Skeletal muscle tissue (tissue), 3 donors: ENCODE measurements at regions not wholly inside any gene's neighbourhood (a gene's known extent, or its start where the extent isn't known, plus 50 kb on each side); places are given as distances from the start of the nearest gene placed in this dataset.
"Not testable (repeated sequence)": the region's sequence is repeated elsewhere in the genome, so short reads cannot be mapped to it uniquely, and the experiment has no call there.

Experiments
- H3K27ac ChIP-seq: one replicate; pipeline ENCODE4 v1.7.0; 2013; ENCODE audit warnings: mild to moderate bottlenecking, low read depth, low read length, inconsistent platforms
- H3K27me3 ChIP-seq, 3 donors: one replicate each; pipeline ENCODE4 v1.7.0; 2013; ENCODE audit warnings: low read length in 3 of 3; ENCODE audit not compliant: control insufficient read depth in 3 of 3, insufficient read depth in 3 of 3
- H3K36me3 ChIP-seq, 3 donors: one replicate each; pipeline ENCODE4 v1.7.0; 2013; ENCODE audit warnings: low read length in 3 of 3; ENCODE audit not compliant: control insufficient read depth in 3 of 3, insufficient read depth in 3 of 3
- H3K4me1 ChIP-seq, 3 donors: one replicate each; pipeline ENCODE4 v1.7.0; 2013; ENCODE audit warnings: low read length in 3 of 3, mild to moderate bottlenecking in 3 of 3; ENCODE audit not compliant: control insufficient read depth in 3 of 3, insufficient read depth in 3 of 3
- H3K4me3 ChIP-seq, 3 donors: one replicate each; pipeline ENCODE4 v1.7.0; 2013; ENCODE audit warnings: low read length in 3 of 3
- H3K9ac ChIP-seq, 3 donors: one replicate each; pipeline ENCODE4 v1.7.0; 2013; ENCODE audit warnings: low read length in 3 of 3, mild to moderate bottlenecking in 3 of 3, moderate library complexity in 2 of 3, low read depth in 1 of 3
- H3K9me3 ChIP-seq, 3 donors: one replicate each; pipeline ENCODE4 v1.7.0; 2013; ENCODE audit warnings: low read length in 3 of 3; ENCODE audit not compliant: control insufficient read depth in 3 of 3
- donor health status: Osteomylitis.

- Histone ChIP-seq H3K27ac (no peak overlapping the region), H3K4me1 (peaks cover 0 to 4% (median 3%) of the 10 kb centered on the region in 3 donors), H3K36me3 (no peaks in the 10 kb centered on the region), H3K9me3 (no peaks in the 10 kb centered on the region), H3K9ac (no peak overlapping the region), H3K27me3 (no peaks in the 10 kb centered on the region), H3K4me3 (no peak overlapping the region)
Measured at GRCh38 chr13:59404331-59404730, 759.4 kb downstream of the DIAPH3 start.

- H3K36me3 ChIP-seq = not testable (repeated sequence)
Measured at GRCh38 chr13:59407251-59407650, 756.5 kb downstream of the DIAPH3 start.

GRCh38 chr13:59408738-59409137 lies 755.0 kb downstream of the DIAPH3 start:
- H3K36me3 ChIP-seq = no peaks in the 10 kb centered on the region
- no peak overlapping the region for H3K4me3 ChIP-seq
- no peak overlapping the region for H3K9ac ChIP-seq
- H3K9me3 ChIP-seq = no peaks in the 10 kb centered on the region
- H3K4me1 ChIP-seq = peaks cover 0 to 5% (median 3%) of the 10 kb centered on the region in 3 donors
- H3K27me3 ChIP-seq = no peaks in the 10 kb centered on the region
- no peak overlapping the region for H3K27ac ChIP-seq

More at GRCh38 chr13:59407251-59407650, 756.5 kb downstream of the DIAPH3 start:
- not testable (repeated sequence) for H3K27me3 ChIP-seq, H3K4me1 ChIP-seq, H3K9me3 ChIP-seq, H3K4me3 ChIP-seq, H3K9ac ChIP-seq, H3K27ac ChIP-seq

DNA sequence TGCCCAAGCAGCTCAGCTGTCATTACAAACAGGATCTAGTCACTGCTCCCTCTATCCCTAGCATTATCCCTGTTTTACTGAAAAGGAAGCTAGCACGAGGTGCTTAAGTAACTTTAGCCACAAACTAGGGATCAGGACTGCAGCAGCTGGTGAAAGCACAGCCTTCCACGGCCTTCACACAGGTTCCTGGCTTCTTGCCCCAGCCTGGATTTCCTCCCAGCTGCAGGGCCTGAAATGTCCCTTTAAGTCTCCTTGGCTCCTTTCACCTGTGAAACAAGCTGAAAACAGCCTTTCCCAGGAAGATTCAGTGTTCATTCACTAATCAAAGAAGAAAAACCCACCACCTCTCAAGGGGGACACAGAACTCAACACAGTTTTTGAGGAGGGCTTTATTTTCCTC lies 754.5 kb downstream of the DIAPH3 start:
- Histone ChIP-seq H3K27ac (no peak overlapping the region), H3K9ac (no peak overlapping the region), H3K4me3 (no peak overlapping the region), H3K9me3 (no peaks in the 10 kb centered on the region), H3K4me1 (peaks cover 0 to 5% (median 3%) of the 10 kb centered on the region in 3 donors), H3K27me3 (no peaks in the 10 kb centered on the region), H3K36me3 (no peaks in the 10 kb centered on the region)

GRCh38 chr13:59409634-59410200 lies 754.0 kb downstream of the DIAPH3 start:
- Histone ChIP-seq H3K9me3 (no peaks in the 10 kb centered on the region), H3K4me3 (no peak overlapping the region), H3K9ac (no peak overlapping the region), H3K27me3 (no peaks in the 10 kb centered on the region), H3K4me1 (peaks cover 0 to 5% (median 3%) of the 10 kb centered on the region in 3 donors), H3K27ac (no peak overlapping the region), H3K36me3 (no peaks in the 10 kb centered on the region)

GRCh38 chr13:59413126-59413525 lies 750.6 kb downstream of the DIAPH3 start:
- H3K27me3 ChIP-seq = no peaks in the 10 kb centered on the region
- no peak overlapping the region for H3K4me3 ChIP-seq
- peaks cover 0 to 5% (median 3%) of the 10 kb centered on the region in 3 donors for H3K4me1 ChIP-seq
- H3K9ac ChIP-seq = no peak overlapping the region
- no peak overlapping the region for H3K27ac ChIP-seq
- H3K9me3 ChIP-seq = no peaks in the 10 kb centered on the region
- no peaks in the 10 kb centered on the region for H3K36me3 ChIP-seq

GRCh38 chr13:59414006-59414405 lies 749.7 kb downstream of the DIAPH3 start:
- peaks cover 0 to 4% (median 3%) of the 10 kb centered on the region in 3 donors for H3K4me1 ChIP-seq
- H3K27ac ChIP-seq = no peak overlapping the region

GRCh38 chr13:59415498-59415897 lies 748.2 kb downstream of the DIAPH3 start:
- no peaks in the 10 kb centered on the region for H3K9me3 ChIP-seq
- H3K27ac ChIP-seq = no peak overlapping the region
- no peak overlapping the region for H3K4me3 ChIP-seq
- H3K36me3 ChIP-seq = no peaks in the 10 kb centered on the region
- H3K4me1 ChIP-seq = no peaks in the 10 kb centered on the region
- H3K9ac ChIP-seq = no peak overlapping the region
- no peaks in the 10 kb centered on the region for H3K27me3 ChIP-seq

More at GRCh38 chr13:59414006-59414405, 749.7 kb downstream of the DIAPH3 start:
- Histone ChIP-seq H3K4me3 (no peak overlapping the region), H3K27me3 (no peaks in the 10 kb centered on the region), H3K9ac (no peak overlapping the region), H3K9me3 (no peaks in the 10 kb centered on the region), H3K36me3 (no peaks in the 10 kb centered on the region)

DNA sequence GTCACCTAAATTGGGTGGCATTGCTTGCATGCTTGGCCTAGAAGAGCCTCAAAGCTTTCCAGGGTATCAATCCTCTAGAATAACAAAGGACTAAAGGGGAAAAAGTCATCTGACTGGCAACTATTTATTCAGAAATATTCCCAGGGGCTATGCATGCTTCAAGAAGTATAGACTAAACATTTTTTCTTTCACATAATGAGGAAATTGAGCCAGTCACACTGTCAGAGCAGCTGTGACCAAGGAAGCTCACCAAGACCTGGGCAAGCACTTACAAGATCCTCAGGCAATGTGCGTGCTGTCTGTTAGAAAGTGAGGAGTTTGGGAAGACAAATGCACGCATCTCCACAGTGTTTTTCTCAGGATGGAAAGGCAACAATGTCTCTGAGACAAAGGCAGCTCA lies 747.2 kb downstream of the DIAPH3 start:
- H3K36me3 ChIP-seq = no peaks in the 10 kb centered on the region
- H3K9me3 ChIP-seq = no peaks in the 10 kb centered on the region
- no peak overlapping the region for H3K27ac ChIP-seq
- H3K9ac ChIP-seq = no peak overlapping the region
- no peaks in the 10 kb centered on the region for H3K27me3 ChIP-seq
- no peak overlapping the region for H3K4me3 ChIP-seq
- no peaks in the 10 kb centered on the region for H3K4me1 ChIP-seq

DNA sequence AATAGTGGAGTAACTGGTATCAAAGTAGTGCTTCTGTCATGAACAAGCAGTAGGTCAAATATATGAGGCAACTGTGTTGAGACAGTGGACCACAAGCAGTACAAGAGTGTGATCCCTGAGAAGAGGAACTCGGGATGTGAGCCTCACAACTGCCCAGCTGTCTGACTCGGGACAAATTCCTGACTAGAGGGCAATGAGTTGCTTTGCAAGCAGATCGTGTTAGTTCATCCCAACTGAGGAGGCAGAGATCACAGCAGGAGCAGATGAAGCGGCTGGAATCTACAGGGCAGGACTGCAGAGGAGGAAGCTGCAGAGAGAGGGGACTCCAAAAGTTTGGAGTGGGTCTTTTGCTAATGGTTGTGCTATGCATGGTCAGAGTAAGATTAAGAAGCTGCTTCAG lies 741.1 kb downstream of the DIAPH3 start:
- Histone ChIP-seq H3K4me3 (no peak overlapping the region), H3K9me3 (no peaks in the 10 kb centered on the region), H3K4me1 (no peaks in the 10 kb centered on the region), H3K9ac (no peak overlapping the region), H3K36me3 (no peaks in the 10 kb centered on the region), H3K27me3 (no peaks in the 10 kb centered on the region), H3K27ac (no peak overlapping the region)
